ENCODE measurements at regions not wholly inside any gene's neighbourhood (a gene's known extent, or its start where the extent isn't known, plus 50 kb on each side); places are given as distances from the start of the nearest gene placed in this dataset.

DNA sequence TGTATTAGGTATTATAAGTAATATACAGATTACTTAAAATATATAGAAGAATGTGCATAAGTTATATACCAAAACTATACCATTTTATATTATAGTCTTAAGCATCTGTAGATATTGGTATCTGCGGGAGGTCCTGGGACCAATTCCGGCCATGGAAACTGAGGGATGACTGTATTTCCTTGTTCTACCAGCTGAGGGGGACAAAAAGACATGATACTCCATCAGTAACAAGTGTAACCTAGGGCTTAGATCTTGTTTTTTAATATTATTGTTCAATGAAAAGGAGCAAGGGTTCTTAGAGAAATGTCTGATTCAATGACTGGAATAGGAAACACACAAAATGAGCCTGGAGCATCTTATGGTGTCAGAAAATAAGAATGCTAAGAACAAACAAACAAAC is 752.5 kb downstream of the CCSER2 start:
- TF ChIP-seq, protein P1, sequence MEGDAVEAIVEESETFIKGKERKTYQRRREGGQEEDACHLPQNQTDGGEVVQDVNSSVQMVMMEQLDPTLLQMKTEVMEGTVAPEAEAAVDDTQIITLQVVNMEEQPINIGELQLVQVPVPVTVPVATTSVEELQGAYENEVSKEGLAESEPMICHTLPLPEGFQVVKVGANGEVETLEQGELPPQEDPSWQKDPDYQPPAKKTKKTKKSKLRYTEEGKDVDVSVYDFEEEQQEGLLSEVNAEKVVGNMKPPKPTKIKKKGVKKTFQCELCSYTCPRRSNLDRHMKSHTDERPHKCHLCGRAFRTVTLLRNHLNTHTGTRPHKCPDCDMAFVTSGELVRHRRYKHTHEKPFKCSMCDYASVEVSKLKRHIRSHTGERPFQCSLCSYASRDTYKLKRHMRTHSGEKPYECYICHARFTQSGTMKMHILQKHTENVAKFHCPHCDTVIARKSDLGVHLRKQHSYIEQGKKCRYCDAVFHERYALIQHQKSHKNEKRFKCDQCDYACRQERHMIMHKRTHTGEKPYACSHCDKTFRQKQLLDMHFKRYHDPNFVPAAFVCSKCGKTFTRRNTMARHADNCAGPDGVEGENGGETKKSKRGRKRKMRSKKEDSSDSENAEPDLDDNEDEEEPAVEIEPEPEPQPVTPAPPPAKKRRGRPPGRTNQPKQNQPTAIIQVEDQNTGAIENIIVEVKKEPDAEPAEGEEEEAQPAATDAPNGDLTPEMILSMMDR (IDR thresholded peaks at IDR 0.05) = 0 out of 2 replicates have a peak, but pooled peaks have one; percentile 13
- TF ChIP-seq ZFX (IDR thresholded peaks at IDR 0.05; ENCODE audit: borderline replicate concordance) = no peak

Measured in 22Rv1 (cell line).